ENCODE measurements at regions not wholly inside any gene's neighbourhood (a gene's known extent, or its start where the extent isn't known, plus 50 kb on each side); places are given as distances from the start of the nearest gene placed in this dataset.
A peak's percentile ranks its signal among the peaks of the same experiment; 100 is the strongest.

GRCh38 chr7:26948617-26949118, 84.3 kb upstream of the SKAP2 start:
- H3K36me3 ChIP-seq (ENCODE audit: control insufficient read depth, insufficient read depth, low read length) = no peaks in the 10 kb centered on the region
- no peak overlapping the region for H3K27ac ChIP-seq (ENCODE audit: low read depth, low read length)
- Mint-ChIP-seq H3K27ac (peak overlapping the region; percentile 87), H3K4me1 (peaks cover 30% of the 10 kb centered on the region), H3K36me3 (ENCODE audit: low read depth) (no peaks in the 10 kb centered on the region), H3K4me3 (no peak overlapping the region), H3K9me3 (no peaks in the 10 kb centered on the region), H3K27me3 (ENCODE audit: insufficient read depth) (peaks cover 2% of the 10 kb centered on the region)
- H3K4me1 ChIP-seq (ENCODE audit: control insufficient read depth, insufficient read depth, low read length) = no peaks in the 10 kb centered on the region
- no peaks in the 10 kb centered on the region for H3K27me3 ChIP-seq (ENCODE audit: control insufficient read depth, insufficient read depth, low read length, poor library complexity, severe bottlenecking)
- TF ChIP-seq CTCF (conservative IDR thresholded peaks at IDR 0.05) = no peak
- H3K9ac ChIP-seq (ENCODE audit: extremely low read depth, low read length, poor library complexity, severe bottlenecking) = no peak overlapping the region
- 17 to 25% methylated on average over 1 of the region's 1 CpG for WGBS, 2 experiments (ENCODE audit: insufficient coverage in 1 of 2, insufficient read length in 1 of 2)
- DNase-seq = peak; percentile 65
- no peak overlapping the region for H3K4me3 ChIP-seq (ENCODE audit: low read length)
- no peaks in the 10 kb centered on the region for H3K9me3 ChIP-seq (ENCODE audit: control insufficient read depth, low read length)

GRCh38 chr7:26944501-26945358, 80.3 kb upstream of the SKAP2 start:
- no peak overlapping the region for H3K4me3 ChIP-seq (ENCODE audit: low read length)
- Mint-ChIP-seq H3K27me3 (ENCODE audit: insufficient read depth) (no peaks in the 10 kb centered on the region), H3K4me3 (no peak overlapping the region), H3K36me3 (ENCODE audit: low read depth) (no peaks in the 10 kb centered on the region), H3K27ac (no peak overlapping the region), H3K4me1 (peaks cover 17% of the 10 kb centered on the region), H3K9me3 (no peaks in the 10 kb centered on the region)
- no peaks in the 10 kb centered on the region for H3K9me3 ChIP-seq (ENCODE audit: control insufficient read depth, low read length)
- H3K36me3 ChIP-seq (ENCODE audit: control insufficient read depth, insufficient read depth, low read length) = no peaks in the 10 kb centered on the region
- H3K27ac ChIP-seq (ENCODE audit: low read depth, low read length) = no peak overlapping the region
- WGBS, 2 experiments (ENCODE audit: insufficient coverage in 1 of 2, insufficient read length in 1 of 2) = 94% methylated on average over 3 of the region's 4 CpGs; no CpG with 5 or more reads in 1 of the 2 experiments
- DNase-seq = no peak
- H3K9ac ChIP-seq (ENCODE audit: extremely low read depth, low read length, poor library complexity, severe bottlenecking) = no peak overlapping the region
- TF ChIP-seq CTCF (conservative IDR thresholded peaks at IDR 0.05) = no peak
- no peaks in the 10 kb centered on the region for H3K27me3 ChIP-seq (ENCODE audit: control insufficient read depth, insufficient read depth, low read length, poor library complexity, severe bottlenecking)
- H3K4me1 ChIP-seq (ENCODE audit: control insufficient read depth, insufficient read depth, low read length) = no peaks in the 10 kb centered on the region

GRCh38 chr7:26937939-26938623, 73.7 kb upstream of the SKAP2 start:
- H3K27me3 ChIP-seq (ENCODE audit: control insufficient read depth, insufficient read depth, low read length, poor library complexity, severe bottlenecking) = no peaks in the 10 kb centered on the region
- Mint-ChIP-seq H3K9me3 (peaks cover 6% of the 10 kb centered on the region), H3K27me3 (ENCODE audit: insufficient read depth) (peaks cover 4% of the 10 kb centered on the region), H3K4me1 (no peaks in the 10 kb centered on the region), H3K27ac (no peak overlapping the region), H3K36me3 (ENCODE audit: low read depth) (no peaks in the 10 kb centered on the region), H3K4me3 (no peak overlapping the region)
- no peaks in the 10 kb centered on the region for H3K4me1 ChIP-seq (ENCODE audit: control insufficient read depth, insufficient read depth, low read length)
- no peak overlapping the region for H3K27ac ChIP-seq (ENCODE audit: low read depth, low read length)
- no peak for DNase-seq
- 100% methylated on average over 1 of the region's 1 CpG; no CpG with 5 or more reads in 1 of the 2 experiments for WGBS, 2 experiments (ENCODE audit: insufficient coverage in 1 of 2, insufficient read length in 1 of 2)
- H3K4me3 ChIP-seq (ENCODE audit: low read length) = no peak overlapping the region
- no peak overlapping the region for H3K9ac ChIP-seq (ENCODE audit: extremely low read depth, low read length, poor library complexity, severe bottlenecking)
- H3K36me3 ChIP-seq (ENCODE audit: control insufficient read depth, insufficient read depth, low read length) = no peaks in the 10 kb centered on the region
- H3K9me3 ChIP-seq (ENCODE audit: control insufficient read depth, low read length) = no peaks in the 10 kb centered on the region
- TF ChIP-seq CTCF (conservative IDR thresholded peaks at IDR 0.05) = no peak
